Panc1 (cell line): ENCODE measurements at regions not wholly inside any gene's neighbourhood (a gene's known extent, or its start where the extent isn't known, plus 50 kb on each side); places are given as distances from the start of the nearest gene placed in this dataset.

Experiments
- ATAC-seq: fragments of 200-7000 bp; cut with Tn5 transposase; 2 replicates; pipeline ENCODE4 v1.9.1; 2020; ENCODE audit warnings: mild to moderate bottlenecking, moderate library complexity
- BruUV-seq: library from RNA; stranded (reverse); fragments of 400-500 nt; replicated peaks from 2 replicates; lab custom pipeline; 2021; lab: Mats Ljungman, UMichigan
- CTCF ChIA-PET: fragments of 300-600 bp; sonication (Branson Sonifier 250); formaldehyde crosslinking; loops from one replicate; lab custom pipeline; 2022; ENCODE audit warnings: antibody characterized with exemption; lab: Charles Lee
- POLR2A ChIA-PET: fragments of 300-600 bp; sonication (Branson Sonifier 250); formaldehyde crosslinking; loops from one replicate; lab custom pipeline; 2022; ENCODE audit warnings: antibody characterized with exemption; lab: Charles Lee
- DNase-seq: peaks from one replicate; pipeline ENCODE4 v3.0.0-alpha.2; 2010; ENCODE audit warnings: low read depth, low spot score
- H3K27ac ChIP-seq: 2 replicates; pipeline ENCODE4 v1.5.1; 2011; ENCODE audit warnings: mild to moderate bottlenecking, low read length, inconsistent platforms
- H3K27me3 ChIP-seq: fragments of 200-500 bp; sonication (Bioruptor generic); 2 replicates; pipeline ENCODE4 v1.6.0; 2014; ENCODE audit warnings: low read length, inconsistent platforms; ENCODE audit not compliant: control insufficient read depth, insufficient read depth
- H3K36me3 ChIP-seq: fragments of 200-500 bp; sonication (Bioruptor generic); 2 replicates; pipeline ENCODE4 v1.5.1; 2014; ENCODE audit warnings: inconsistent platforms, mild to moderate bottlenecking, low read length, moderate library complexity; ENCODE audit not compliant: control insufficient read depth, insufficient read depth
- H3K4me1 ChIP-seq: 2 replicates; pipeline ENCODE4 v1.5.1; 2011; ENCODE audit warnings: inconsistent platforms, mild to moderate bottlenecking, low read length, moderate library complexity; ENCODE audit not compliant: control insufficient read depth, insufficient read depth
- H3K4me3 ChIP-seq, 2 experiments: 2 replicates each; pipeline ENCODE4 v1.5.1; 2011 to 2012; ENCODE audit warnings: low read depth in 2 of 2, low read length in 2 of 2, mild to moderate bottlenecking in 2 of 2, inconsistent platforms in 1 of 2, moderate library complexity in 1 of 2
- H3K9me3 ChIP-seq: fragments of 200-500 bp; sonication (Bioruptor generic); 2 replicates; pipeline ENCODE4 v1.5.1; 2014; ENCODE audit warnings: low read depth, mild to moderate bottlenecking, inconsistent platforms, low read length, moderate library complexity; ENCODE audit not compliant: control insufficient read depth, insufficient read depth
- CTCF ChIP-seq: fragments of 450-650 bp; IDR thresholded peaks from 2 replicates; pipeline ENCODE4 v1.5.1; 2017; ENCODE audit warnings: mild to moderate bottlenecking
- POLR2AphosphoS5 ChIP-seq: IDR thresholded peaks from 2 replicates; pipeline ENCODE4 v1.6.1; 2012; ENCODE audit warnings: mild to moderate bottlenecking, low read depth, low read length, moderate library complexity
- REST ChIP-seq, 2 experiments: IDR thresholded peaks; 2 replicates each; pipeline ENCODE4 v1.6.1; 2011 to 2012; ENCODE audit warnings: low read depth in 2 of 2, control low read depth in 1 of 2, low read length in 1 of 2, mild to moderate bottlenecking in 1 of 2, moderate library complexity in 1 of 2; ENCODE audit not compliant: insufficient read depth in 1 of 2
- SIN3A ChIP-seq: IDR thresholded peaks from 2 replicates; pipeline ENCODE4 v1.6.1; 2012; ENCODE audit warnings: low read depth, mild to moderate bottlenecking, low read length, moderate library complexity, borderline replicate concordance; ENCODE audit not compliant: insufficient read depth
- TCF7L2 ChIP-seq: IDR thresholded peaks from 2 replicates; pipeline ENCODE4 v1.6.1; 2011; ENCODE audit warnings: mild to moderate bottlenecking, low read depth, low read length, inconsistent platforms
- in situ Hi-C: cut with HindIII; loops from 2 replicates; pipeline ENCODE4 v1.10.0; 2016; ENCODE audit warnings: low sequenced_read_pairs, low pct_unique_long_range_greater_than_20kb
- intact Hi-C: fragments of 100-400 bp; cut with micrococcal nuclease; formaldehyde crosslinking; loops from one replicate; pipeline ENCODE4 v1.10.0; 2022; ENCODE audit not compliant: unreplicated experiment

- ATAC-seq (no peak), DNase-seq (no peak)
- BruUV-seq: no TSS peak
- no peaks in the 10 kb centered on the region for H3K36me3 ChIP-seq
- TF ChIP-seq CTCF (no peak), TCF7L2 (no peak)
- POLR2A ChIA-PET: no interaction called here
- H3K4me1 ChIP-seq: no peaks in the 10 kb centered on the region
- in situ Hi-C loops: no loop called here
- no peaks in the 10 kb centered on the region for H3K9me3 ChIP-seq
- no peaks in the 10 kb centered on the region for H3K27me3 ChIP-seq
- no peak overlapping the region for H3K4me3 ChIP-seq
- intact Hi-C loops: no loop called here
- CTCF ChIA-PET: no interaction called here
- H3K27ac ChIP-seq: no peak overlapping the region
Measured at GRCh38 chr9:79013715-79014610, 557.8 kb upstream of the TLE4 start.

GRCh38 chr9:79014929-79015699, 556.7 kb upstream of the TLE4 start:
- Histone ChIP-seq H3K4me1 (no peaks in the 10 kb centered on the region), H3K4me3 (no peak overlapping the region), H3K27ac (no peak overlapping the region), H3K27me3 (no peaks in the 10 kb centered on the region), H3K36me3 (no peaks in the 10 kb centered on the region), H3K9me3 (no peaks in the 10 kb centered on the region)
- ChIA-PET CTCF (no interaction called here), POLR2A (no interaction called here)
- in situ Hi-C loops: no loop called here
- no peak for DNase-seq
- BruUV-seq: no TSS peak
- intact Hi-C loops: no loop called here
- no peak for ATAC-seq
- TF ChIP-seq SIN3A (no peak), CTCF (no peak), TCF7L2 (no peak), POLR2AphosphoS5 (no peak), REST (IDR thresholded peaks at IDR 0.05; ENCODE audit: insufficient read depth in 1 of 2, low read depth in 2 of 2, low read length in 1 of 2) (no peak)
